GM20000 (cell line): ENCODE measurements at regions not wholly inside any gene's neighbourhood (a gene's known extent, or its start where the extent isn't known, plus 50 kb on each side); places are given as distances from the start of the nearest gene placed in this dataset.

Source experiments
- DNase-seq: peaks from one replicate; pipeline ENCODE4 v3.0.0; 2012; ENCODE audit warnings: low spot score
- TF ChIP-seq, protein P1 (sequence below): IDR thresholded peaks from 2 replicates; pipeline ENCODE4 v1.5.1; 2012; ENCODE audit warnings: mild to moderate bottlenecking, control low read depth; ENCODE audit errors: extremely low read depth, missing control alignments

DNA sequence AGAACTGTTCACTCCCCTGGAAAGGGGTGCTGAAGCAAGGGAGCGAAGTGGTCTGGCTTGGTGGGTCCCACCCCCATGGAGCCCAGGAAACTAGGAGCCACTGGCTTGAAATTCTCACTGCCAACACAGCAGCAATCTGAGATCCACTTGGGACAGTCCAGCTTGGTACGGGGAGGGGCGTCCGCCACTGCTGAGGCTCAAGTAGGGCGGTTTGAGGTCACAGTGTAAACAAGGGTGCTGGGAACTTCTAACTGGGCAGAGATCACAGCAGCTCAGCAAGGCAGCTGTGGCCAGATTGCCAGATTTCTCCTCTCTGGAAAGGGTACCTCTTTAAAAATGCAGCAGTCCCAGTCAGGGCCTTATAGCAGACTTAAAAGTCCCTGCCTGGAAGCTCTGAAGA, 53.9 kb upstream of the GALNTL6 start:
- no peak for DNase-seq
- TF ChIP-seq, protein P1, sequence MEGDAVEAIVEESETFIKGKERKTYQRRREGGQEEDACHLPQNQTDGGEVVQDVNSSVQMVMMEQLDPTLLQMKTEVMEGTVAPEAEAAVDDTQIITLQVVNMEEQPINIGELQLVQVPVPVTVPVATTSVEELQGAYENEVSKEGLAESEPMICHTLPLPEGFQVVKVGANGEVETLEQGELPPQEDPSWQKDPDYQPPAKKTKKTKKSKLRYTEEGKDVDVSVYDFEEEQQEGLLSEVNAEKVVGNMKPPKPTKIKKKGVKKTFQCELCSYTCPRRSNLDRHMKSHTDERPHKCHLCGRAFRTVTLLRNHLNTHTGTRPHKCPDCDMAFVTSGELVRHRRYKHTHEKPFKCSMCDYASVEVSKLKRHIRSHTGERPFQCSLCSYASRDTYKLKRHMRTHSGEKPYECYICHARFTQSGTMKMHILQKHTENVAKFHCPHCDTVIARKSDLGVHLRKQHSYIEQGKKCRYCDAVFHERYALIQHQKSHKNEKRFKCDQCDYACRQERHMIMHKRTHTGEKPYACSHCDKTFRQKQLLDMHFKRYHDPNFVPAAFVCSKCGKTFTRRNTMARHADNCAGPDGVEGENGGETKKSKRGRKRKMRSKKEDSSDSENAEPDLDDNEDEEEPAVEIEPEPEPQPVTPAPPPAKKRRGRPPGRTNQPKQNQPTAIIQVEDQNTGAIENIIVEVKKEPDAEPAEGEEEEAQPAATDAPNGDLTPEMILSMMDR: no peak

DNA sequence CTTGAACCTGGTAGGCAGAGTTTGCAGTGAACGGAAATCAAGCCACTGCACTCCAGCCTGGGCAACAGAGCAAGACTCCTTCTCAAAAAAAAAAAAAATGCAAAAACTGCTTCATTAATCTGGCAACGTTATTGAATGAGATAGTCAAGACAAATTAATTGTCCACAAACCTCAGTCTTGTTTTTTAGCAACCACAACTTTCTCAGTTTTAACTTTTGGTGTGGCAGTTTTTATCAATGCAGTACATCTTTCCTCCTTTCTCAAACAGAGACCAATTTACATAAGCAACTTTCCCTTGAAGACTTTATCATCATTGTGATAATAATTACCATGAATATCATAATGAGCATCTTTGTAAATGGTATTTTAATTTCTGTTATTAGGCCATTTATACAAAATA, 61.7 kb upstream of the GALNTL6 start:
- TF ChIP-seq, protein P1: no peak
- no peak for DNase-seq

DNA sequence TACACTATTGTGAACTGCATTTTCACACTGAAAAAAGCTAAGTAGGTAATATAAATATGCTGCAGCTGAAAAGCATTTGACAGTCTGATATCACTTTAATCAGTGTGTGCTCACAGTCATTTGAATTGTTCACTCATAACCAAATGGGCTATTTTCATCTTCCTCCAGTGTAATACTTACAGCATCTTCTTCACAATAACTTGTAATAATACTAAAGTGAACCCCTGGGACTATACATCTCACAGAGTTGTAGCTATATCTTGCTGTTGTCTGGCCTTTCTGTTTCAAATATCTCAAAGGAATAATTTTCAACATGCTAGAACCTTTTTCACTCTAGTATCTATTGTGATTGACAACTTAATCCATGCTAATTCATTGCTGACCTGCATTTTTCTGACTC, 66.8 kb upstream of the GALNTL6 start:
- TF ChIP-seq, protein P1: no peak
- DNase-seq: no peak

DNA sequence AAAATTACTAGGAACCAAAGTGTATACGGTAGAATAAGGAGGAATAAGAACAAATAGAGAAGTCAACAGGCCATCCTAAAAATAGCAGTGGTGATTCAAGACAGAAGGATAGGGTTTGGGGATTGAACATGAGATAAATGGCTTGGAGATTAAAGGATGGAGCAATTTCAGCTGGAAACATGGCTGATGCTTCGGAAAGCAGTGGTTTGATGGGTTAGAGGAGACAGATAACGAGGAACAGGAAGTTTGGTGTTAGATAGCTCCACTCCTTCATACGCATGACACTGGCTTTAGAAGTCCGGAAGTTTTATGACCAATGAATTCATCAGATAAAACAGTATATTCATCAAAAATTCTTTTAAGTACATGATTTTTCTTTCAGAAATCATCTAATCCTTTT, 70.8 kb upstream of the GALNTL6 start:
- TF ChIP-seq, protein P1: no peak

DNA sequence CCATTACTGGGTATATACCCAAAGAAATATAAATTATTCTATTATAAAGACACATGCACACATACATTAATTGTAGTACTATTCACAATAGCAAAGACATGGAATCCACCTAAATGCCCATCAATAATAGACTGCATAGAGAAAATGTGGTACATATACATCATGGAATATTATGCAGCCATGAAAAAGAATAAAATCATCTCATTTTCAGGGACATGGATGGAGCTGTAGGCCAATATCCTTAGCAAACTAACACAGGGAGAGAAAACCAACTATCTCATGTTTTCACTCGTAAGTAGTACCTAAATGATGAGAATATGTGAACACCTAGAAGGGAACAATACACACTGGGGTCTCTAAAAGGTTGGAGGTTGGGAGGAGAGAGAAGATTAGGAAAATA, 86.0 kb upstream of the GALNTL6 start:
- TF ChIP-seq, protein P1: no peak
- DNase-seq: no peak

More for the DNA sequence above, 70.8 kb upstream of the GALNTL6 start:
- no peak for DNase-seq

DNA sequence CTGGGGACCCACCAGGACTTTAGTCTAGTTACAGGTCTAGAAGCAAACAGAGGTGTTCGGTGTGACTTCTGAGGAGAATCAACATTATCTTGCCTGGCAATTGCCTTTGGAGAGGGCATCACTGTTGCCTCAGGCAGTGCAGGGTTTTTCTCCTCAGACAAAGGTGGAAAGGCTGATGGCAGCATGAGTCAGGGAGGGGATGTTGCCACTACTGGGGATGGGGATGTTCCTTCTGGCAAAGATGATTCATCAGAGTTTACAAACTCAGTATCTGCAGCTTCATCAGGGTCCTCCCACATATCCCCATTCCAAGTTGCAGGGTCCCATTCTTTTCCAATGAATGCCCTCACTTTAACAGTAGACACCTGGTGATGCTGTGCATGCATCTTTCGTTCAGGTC, 91.3 kb upstream of the GALNTL6 start:
- no peak for DNase-seq

DNA sequence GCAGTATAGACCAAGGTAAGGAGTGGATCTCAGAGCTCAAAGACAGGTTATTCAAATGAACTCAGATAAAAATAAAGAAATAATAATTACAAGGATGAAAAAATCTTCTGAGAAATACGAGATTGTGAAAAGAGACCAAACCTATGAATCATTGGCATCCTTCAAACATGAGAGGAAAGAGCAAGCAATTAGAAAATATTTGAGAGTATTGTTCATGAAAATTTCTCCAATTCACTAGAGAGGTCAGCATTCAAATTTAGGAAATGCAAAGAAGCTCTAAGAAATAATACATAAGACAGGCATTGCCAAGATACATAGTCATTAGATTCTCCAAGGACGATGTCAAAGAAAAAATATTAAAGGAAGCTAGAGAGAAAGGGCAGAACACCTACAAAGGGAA, 93.5 kb upstream of the GALNTL6 start:
- no peak for DNase-seq
- TF ChIP-seq, protein P1: no peak

More for the DNA sequence above, 91.3 kb upstream of the GALNTL6 start:
- TF ChIP-seq, protein P1: no peak
